NCI-H345 treated with DMSO at 0.1 percent for 48 hours (cell line): ENCODE measurements at regions not wholly inside any gene's neighbourhood (a gene's known extent, or its start where the extent isn't known, plus 50 kb on each side); places are given as distances from the start of the nearest gene placed in this dataset.
"Not testable (repeated sequence)": the region's sequence is repeated elsewhere in the genome, so short reads cannot be mapped to it uniquely, and the experiment has no call there.

Experiments
- DNase-seq: peaks from one replicate; lab custom pipeline; 2025; ENCODE audit not compliant: unreplicated experiment; lab: John Stamatoyannopoulos, UW

- not testable (repeated sequence) for DNase-seq
Observed at GRCh38 chr3:14272959-14273560, 94.4 kb downstream of the LSM3 start.

- DNase-seq = no peak
Observed at GRCh38 chr3:14273901-14274611, 95.4 kb downstream of the LSM3 start.

- DNase-seq = no peak
Observed at GRCh38 chr3:14274612-14274936, 96.0 kb downstream of the LSM3 start.

- no peak for DNase-seq
Observed at GRCh38 chr3:14274999-14275961, 96.7 kb downstream of the LSM3 start.

GRCh38 chr3:14275962-14276909 is 97.6 kb downstream of the LSM3 start:
- DNase-seq = no peak

- DNase-seq = no peak
Observed at GRCh38 chr3:14277557-14277956, 98.9 kb downstream of the LSM3 start.

- DNase-seq = no peak
Observed at GRCh38 chr3:14278265-14278798, 99.7 kb downstream of the LSM3 start.

- no peak for DNase-seq
Observed at GRCh38 chr3:14278799-14279625, 100.4 kb downstream of the LSM3 start.

- DNase-seq = no peak
Observed at GRCh38 chr3:14279626-14280061, 101.0 kb downstream of the LSM3 start.

GRCh38 chr3:14280326-14280725 is 101.7 kb downstream of the LSM3 start:
- no peak for DNase-seq

- DNase-seq = no peak
Observed at GRCh38 chr3:14281053-14281452, 102.4 kb downstream of the LSM3 start.

- no peak for DNase-seq
Observed at GRCh38 chr3:14282001-14282705, 103.5 kb downstream of the LSM3 start.

- no peak for DNase-seq
Observed at GRCh38 chr3:14282706-14283075, 104.1 kb downstream of the LSM3 start.

- no peak for DNase-seq
Observed at GRCh38 chr3:14283092-14283812, 104.6 kb downstream of the LSM3 start.

GRCh38 chr3:14283813-14284438 is 105.3 kb downstream of the LSM3 start:
- no peak for DNase-seq

- DNase-seq = no peak
Observed at GRCh38 chr3:14284694-14285547, 106.3 kb downstream of the LSM3 start.

GRCh38 chr3:14285548-14285925 is 106.9 kb downstream of the LSM3 start:
- no peak for DNase-seq
